ENCODE measurements at regions not wholly inside any gene's neighbourhood (a gene's known extent, or its start where the extent isn't known, plus 50 kb on each side); places are given as distances from the start of the nearest gene placed in this dataset.

DNA sequence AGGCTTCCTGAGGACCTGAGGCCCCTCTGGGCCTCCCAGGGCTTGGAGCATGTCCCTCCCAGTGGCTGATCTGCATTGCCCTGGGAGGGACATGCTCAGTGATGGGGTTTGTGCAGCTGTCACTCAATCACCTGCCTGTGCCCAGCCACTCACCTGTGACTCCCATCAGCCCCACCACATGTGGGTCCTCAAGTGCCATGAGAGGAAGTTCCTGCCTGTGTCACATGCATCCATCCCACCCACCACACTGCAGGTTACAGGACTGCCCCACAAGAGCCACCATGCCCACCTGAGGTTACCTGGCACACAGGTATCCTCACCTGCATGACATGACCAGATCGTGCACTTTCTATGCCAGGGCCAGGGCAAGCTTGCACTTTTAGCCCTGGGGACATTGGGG, 80.0 kb downstream of the SCGB2B2 start:
- no peak for TF ChIP-seq CTCF (IDR thresholded peaks at IDR 0.05; ENCODE audit: control insufficient read depth, extremely low read depth, insufficient read depth)

GRCh38 chr19:34596115-34596514, 80.8 kb downstream of the SCGB2B2 start:
- TF ChIP-seq CTCF (IDR thresholded peaks at IDR 0.05; ENCODE audit: control insufficient read depth, extremely low read depth, insufficient read depth), result no peak
- H3K4me3 ChIP-seq (ENCODE audit: low read depth, low read length), result no peak overlapping the region
- no peak for DNase-seq (ENCODE audit: low read depth)

More for the DNA sequence above, 80.0 kb downstream of the SCGB2B2 start:
- H3K4me3 ChIP-seq (ENCODE audit: low read depth, low read length), result no peak overlapping the region
- DNase-seq (ENCODE audit: low read depth), result no peak

DNA sequence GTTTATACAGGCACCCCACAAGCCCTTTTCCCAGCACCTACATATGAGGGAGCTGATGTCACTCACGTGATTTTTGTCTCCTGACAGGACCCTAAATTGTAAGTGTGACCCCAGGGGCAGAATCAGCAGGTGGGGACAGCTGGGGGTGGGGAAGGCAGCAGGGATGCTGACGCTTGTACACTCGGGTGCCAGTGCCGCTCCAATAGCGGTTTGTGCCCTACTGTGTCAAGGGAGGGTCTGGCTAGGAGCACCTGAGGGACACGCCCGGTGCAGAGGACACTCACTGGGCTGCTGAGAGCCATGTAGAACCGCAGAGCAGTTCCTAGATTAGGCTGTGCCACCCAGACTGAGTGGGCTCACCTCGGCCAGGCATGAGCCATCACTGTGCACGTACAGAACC, 81.3 kb downstream of the SCGB2B2 start:
- TF ChIP-seq CTCF (IDR thresholded peaks at IDR 0.05; ENCODE audit: control insufficient read depth, extremely low read depth, insufficient read depth), result no peak
- H3K4me3 ChIP-seq (ENCODE audit: low read depth, low read length), result no peak overlapping the region

GRCh38 chr19:34590228-34590627, 86.7 kb downstream of the SCGB2B2 start:
- DNase-seq (ENCODE audit: low read depth), result no peak
- H3K4me3 ChIP-seq (ENCODE audit: low read depth, low read length), result no peak overlapping the region
- no peak for TF ChIP-seq CTCF (IDR thresholded peaks at IDR 0.05; ENCODE audit: control insufficient read depth, extremely low read depth, insufficient read depth)

More for the DNA sequence above, 81.3 kb downstream of the SCGB2B2 start:
- DNase-seq (ENCODE audit: low read depth), result no peak

GRCh38 chr19:34589730-34590129, 87.2 kb downstream of the SCGB2B2 start:
- DNase-seq (ENCODE audit: low read depth), result peak; percentile 63
- no peak overlapping the region for H3K4me3 ChIP-seq (ENCODE audit: low read depth, low read length)
- TF ChIP-seq CTCF (IDR thresholded peaks at IDR 0.05; ENCODE audit: control insufficient read depth, extremely low read depth, insufficient read depth), result no peak

DNA sequence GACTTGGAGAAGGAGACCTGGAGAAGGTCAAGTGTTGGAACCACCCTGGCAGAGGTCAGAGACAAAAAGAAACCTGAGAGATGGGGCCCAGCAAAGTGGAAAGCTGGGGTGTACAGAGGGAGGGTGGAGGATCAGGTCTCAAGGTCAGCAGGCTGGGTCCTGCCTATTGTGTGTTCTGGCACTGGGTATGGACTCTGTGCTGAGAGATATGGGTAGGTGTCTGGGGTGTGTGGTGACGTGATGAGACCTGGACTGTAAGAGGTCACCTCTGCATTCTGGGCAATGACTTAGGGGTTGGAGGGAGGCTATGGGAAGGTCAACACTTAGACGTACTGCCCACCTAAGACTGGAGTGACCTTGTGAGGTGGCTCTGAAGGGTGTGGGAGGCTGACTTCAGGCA, 88.1 kb downstream of the SCGB2B2 start:
- no peak overlapping the region for H3K4me3 ChIP-seq (ENCODE audit: low read depth, low read length)
- no peak for DNase-seq (ENCODE audit: low read depth)
- TF ChIP-seq CTCF (IDR thresholded peaks at IDR 0.05; ENCODE audit: control insufficient read depth, extremely low read depth, insufficient read depth), result no peak

GRCh38 chr19:34588249-34588648, 88.7 kb downstream of the SCGB2B2 start:
- H3K4me3 ChIP-seq (ENCODE audit: low read depth, low read length), result no peak overlapping the region
- TF ChIP-seq CTCF (IDR thresholded peaks at IDR 0.05; ENCODE audit: control insufficient read depth, extremely low read depth, insufficient read depth), result no peak
- no peak for DNase-seq (ENCODE audit: low read depth)
